A549 (cell line): ENCODE measurements at regions not wholly inside any gene's neighbourhood (a gene's known extent, or its start where the extent isn't known, plus 50 kb on each side); places are given as distances from the start of the nearest gene placed in this dataset.

Source experiments
- ATAC-seq, 2 experiments: fragments of 200-7000 bp in 1 of 2; fragments of >200 bp in 1 of 2; cut with Nextera tagmentation in 1 of 2; cut with Tn5 transposase in 1 of 2; 3 replicates each; pipeline versions ENCODE4 v1.8.0 to v1.9.1; 2018 to 2020; ENCODE audit warnings: mild to moderate bottlenecking in 1 of 2, moderate library complexity in 1 of 2
- CTCF ChIA-PET: fragments of 300-600 bp; sonication (Branson Sonifier 250); formaldehyde crosslinking; extraction: SDS; loops from one replicate; lab custom pipeline; 2021; ENCODE audit warnings: antibody characterized with exemption, inconsistent platforms; lab: Yijun Ruan, JAX
- POLR2A ChIA-PET: fragments of 350-600 bp; formaldehyde crosslinking; extraction: SDS; loops from one replicate; lab custom pipeline; 2021; ENCODE audit warnings: antibody characterized with exemption, inconsistent platforms; lab: Yijun Ruan, JAX
- DNase-seq, 2 experiments: peaks; one replicate each; pipeline versions ENCODE4 v3.0.0 to v3.0.0-alpha.2; 2011 to 2016; ENCODE audit warnings: low read depth in 1 of 2, low spot score in 1 of 2
- FAIRE-seq: peaks from 2 replicates; lab custom pipeline; 2011; peaks lifted over from hg19 to GRCh38; lab: Jason Lieb, UNC
- H3K27ac ChIP-seq, 2 experiments: fragments of >200 bp; sonication (Bioruptor Twin); formaldehyde crosslinking; 3 replicates each; pipeline ENCODE4 v1.5.1; 2016 to 2017
- H3K4me1 ChIP-seq: fragments of >200 bp; sonication (Bioruptor Twin); formaldehyde crosslinking; 3 replicates; pipeline ENCODE4 v1.6.1; 2016
- H3K4me2 ChIP-seq: fragments of >200 bp; sonication (Bioruptor Twin); formaldehyde crosslinking; 3 replicates; pipeline ENCODE4 v1.6.1; 2016
- H3K4me3 ChIP-seq: fragments of >200 bp; sonication (Bioruptor Twin); formaldehyde crosslinking; 3 replicates; pipeline ENCODE4 v1.5.1; 2016
- H3K9me3 ChIP-seq: fragments of >200 bp; sonication (Bioruptor Twin); formaldehyde crosslinking; 3 replicates; pipeline ENCODE4 v1.6.1; 2016
- CBX2 ChIP-seq: fragments of 200-600 bp; sonication (generic); IDR thresholded peaks from 2 replicates; pipeline ENCODE4 v1.6.1; 2016; ENCODE audit warnings: low read depth, mild to moderate bottlenecking, borderline replicate concordance
- CBX8 ChIP-seq: fragments of 200-600 bp; sonication (generic); IDR thresholded peaks from 2 replicates; pipeline ENCODE4 v1.6.1; 2016
- CEBPB ChIP-seq, 2 experiments: fragments of >200 bp in 1 of 2; sonication (Bioruptor Twin) in 1 of 2; formaldehyde crosslinking in 1 of 2; IDR thresholded peaks; 2 replicates each; pipeline ENCODE4 v1.6.1; 2012 to 2016
- CTCF ChIP-seq: fragments of >200 bp; sonication (Bioruptor Twin); formaldehyde crosslinking; IDR thresholded peaks from 3 replicates; pipeline ENCODE4 v1.5.1; 2016
- E2F6 ChIP-seq: IDR thresholded peaks from 2 replicates; pipeline ENCODE4 v1.6.1; 2012; ENCODE audit warnings: low read depth, borderline replicate concordance
- ELK1 ChIP-seq: fragments of 150-350 bp; IDR thresholded peaks from 2 replicates; pipeline ENCODE4 v1.6.1; 2014; ENCODE audit warnings: low read depth, mild to moderate bottlenecking, low read length
- EP300 ChIP-seq, 2 experiments: fragments of >200 bp; sonication (Bioruptor Twin); formaldehyde crosslinking; IDR thresholded peaks; 2 replicates in 1 of 2; 3 replicates in 1 of 2; pipeline ENCODE4 v1.6.1; 2016 to 2017
- GATA3 ChIP-seq: IDR thresholded peaks from 2 replicates; pipeline ENCODE4 v1.6.1; 2012; ENCODE audit warnings: borderline replicate concordance
- HDAC2 ChIP-seq: fragments of 200-600 bp; sonication (generic); IDR thresholded peaks from 2 replicates; pipeline ENCODE4 v1.6.1; 2016
- HEYL ChIP-seq: fragments of 250-450 bp; sonication (Bioruptor Pico); IDR thresholded peaks from 2 replicates; pipeline ENCODE4 v1.8.0; 2021; ENCODE audit warnings: mild to moderate bottlenecking, moderate library complexity
- HOXB13 ChIP-seq: fragments of 250-450 bp; sonication (Bioruptor Pico); IDR thresholded peaks from 2 replicates; pipeline ENCODE4 v1.5.0; 2020; ENCODE audit warnings: low read depth, mild to moderate bottlenecking, moderate library complexity
- KDM5A ChIP-seq: fragments of 200-600 bp; sonication (generic); IDR thresholded peaks from 2 replicates; pipeline ENCODE4 v1.6.1; 2016; ENCODE audit warnings: antibody characterized with exemption, mild to moderate bottlenecking
- MAZ ChIP-seq: fragments of 150-350 bp; IDR thresholded peaks from 2 replicates; pipeline ENCODE4 v1.6.1; 2014; ENCODE audit warnings: antibody characterized with exemption, low read depth, low read length, borderline replicate concordance
- NPAS2 ChIP-seq: fragments of 250-450 bp; sonication (Bioruptor Pico); IDR thresholded peaks from 2 replicates; pipeline ENCODE4 v1.8.0; 2022; ENCODE audit warnings: mild to moderate bottlenecking, moderate library complexity, borderline replicate concordance
- PBX3 ChIP-seq: IDR thresholded peaks from 2 replicates; pipeline ENCODE4 v1.6.1; 2012
- REST ChIP-seq: fragments of 200-600 bp; sonication (generic); IDR thresholded peaks from 2 replicates; pipeline ENCODE4 v1.6.1; 2016; ENCODE audit warnings: antibody characterized with exemption, mild to moderate bottlenecking, moderate library complexity
- RFX5 ChIP-seq: fragments of 450-650 bp; IDR thresholded peaks from 2 replicates; pipeline ENCODE4 v1.7.1; 2014; ENCODE audit warnings: antibody characterized with exemption, mild to moderate bottlenecking, moderate library complexity
- RNF2 ChIP-seq: fragments of 200-600 bp; sonication (generic); IDR thresholded peaks from 2 replicates; pipeline ENCODE4 v1.6.1; 2016; ENCODE audit warnings: low read depth, mild to moderate bottlenecking, antibody characterized with exemption, moderate library complexity, borderline replicate concordance
- SMC3 ChIP-seq: fragments of >200 bp; sonication (Bioruptor Twin); formaldehyde crosslinking; IDR thresholded peaks from 3 replicates; pipeline ENCODE4 v1.6.1; 2018; ENCODE audit warnings: inconsistent platforms
- TFCP2L1 ChIP-seq: fragments of 250-450 bp; sonication (Bioruptor Pico); IDR thresholded peaks from 2 replicates; pipeline ENCODE4 v1.5.0; 2021; ENCODE audit warnings: mild to moderate bottlenecking
- USF2 ChIP-seq: fragments of 450-650 bp; IDR thresholded peaks from 2 replicates; pipeline ENCODE4 v1.6.1; 2014; ENCODE audit warnings: antibody characterized with exemption
- ZNF302 ChIP-seq: fragments of 250-450 bp; sonication (Bioruptor Pico); IDR thresholded peaks from 2 replicates; pipeline ENCODE4 v1.9.0; 2021; ENCODE audit warnings: inconsistent platforms, mild to moderate bottlenecking, moderate library complexity
- ZSCAN20 ChIP-seq: fragments of 250-450 bp; sonication (Bioruptor Pico); IDR thresholded peaks from 2 replicates; pipeline ENCODE4 v1.8.0; 2022; ENCODE audit warnings: mild to moderate bottlenecking, moderate library complexity
- WGBS: methylation state at CpG from one replicate; pipeline ENCODE4 v1.1.6; 2017; ENCODE audit errors: missing lambda C conversion rate; 5-methylcytosine and 5-hydroxymethylcytosine counted together

GRCh38 chr6:11429577-11429976, 108.0 kb upstream of the TMEM170B start:
- Histone ChIP-seq H3K4me1 (peaks cover 91% of the 10 kb centered on the region), H3K4me3 (no peak overlapping the region), H3K4me2 (peak overlapping the region; percentile 49; the same call in 2 of the 3 replicates), H3K9me3 (no peaks in the 10 kb centered on the region)
- 43% methylated on average over 2 of the region's 2 CpGs for WGBS
- DNase-seq = no peak
- TF ChIP-seq PBX3 = no peak
- TF ChIP-seq HDAC2 = no peak
- TF ChIP-seq ZNF302 (CRISPR knock-in tag) = no peak
- no peak for TF ChIP-seq EP300 (IDR thresholded peaks at IDR 0.05)
- no peak for TF ChIP-seq SMC3
- TF ChIP-seq REST = no peak
- no peak for TF ChIP-seq CTCF
- no peak for TF ChIP-seq CEBPB (IDR thresholded peaks at IDR 0.05)
- TF ChIP-seq MAZ = no peak
- TF ChIP-seq, all 56 proteins: peak for 0
- POLR2A ChIA-PET = no interaction called here
- H3K27ac ChIP-seq = peak overlapping the region; percentile 76 to 86
- CTCF ChIA-PET = interaction anchor here (1.1 kb wide), 1 partner anchor 257 kb away, joined by 3 read pairs; no protein-coding TSS in a partner anchor
- ATAC-seq (no peak), FAIRE-seq (no peak)

GRCh38 chr6:11428895-11429294, 108.7 kb upstream of the TMEM170B start:
- ChIA-PET CTCF (interaction anchor here (1.0 to 1.1 kb wide), 3 partner anchors 67 to 256 kb away, joined by 3 read pairs; no protein-coding TSS in a partner anchor), POLR2A (interaction anchor here (1.0 kb wide), 1 partner anchor 196 kb away, joined by 3 read pairs; the partner anchor contains the start of gene NEDD9)
- H3K27ac ChIP-seq = peak overlapping the region; percentile 76 to 86
- H3K4me1 ChIP-seq = peaks cover 91% of the 10 kb centered on the region
- peak overlapping the region; percentile 49 for H3K4me2 ChIP-seq
- WGBS = 19% methylated on average over 2 of the region's 3 CpGs
- DNase-seq = peak in 1 of 2 experiments; percentile 51
- H3K9me3 ChIP-seq = no peaks in the 10 kb centered on the region
- no peak for FAIRE-seq
- peak in 1 of 2 experiments; percentile 57; a peak in 3 of 6 replicates for ATAC-seq
- TF ChIP-seq USF2 (no peak), GATA3 (no peak), HOXB13 (CRISPR knock-in tag) (0 out of 2 replicates have a peak, but pooled peaks have one; percentile 11)
- TF ChIP-seq, all 56 proteins: peak for 1
- no peak overlapping the region for H3K4me3 ChIP-seq

GRCh38 chr6:11428371-11428770, 109.2 kb upstream of the TMEM170B start:
- no peak for TF ChIP-seq ZSCAN20 (CRISPR knock-in tag)
- TF ChIP-seq E2F6 = no peak
- no peak for TF ChIP-seq TFCP2L1
- no peak for TF ChIP-seq KDM5A
- no peak for TF ChIP-seq RNF2
- TF ChIP-seq CBX2 = no peak
- TF ChIP-seq CBX8 = no peak
- TF ChIP-seq RFX5 = no peak
- no peak for TF ChIP-seq NPAS2
- no peak for TF ChIP-seq ELK1
- TF ChIP-seq HEYL = no peak
- FAIRE-seq (no peak), DNase-seq (no peak), ATAC-seq (peak in 1 of 2 experiments; percentile 19; a peak in 3 of 6 replicates)
- peaks cover 91% of the 10 kb centered on the region for H3K4me1 ChIP-seq
- no peak overlapping the region for H3K4me3 ChIP-seq
- whole genome bisulfite sequencing = 20% methylated on average over 2 of the region's 2 CpGs
- H3K27ac ChIP-seq = peak overlapping the region; percentile 76 to 86
- ChIA-PET CTCF (interaction anchor here (0.6 to 1.1 kb wide), 3 partner anchors 57 to 68 kb away, joined by 3 read pairs; no protein-coding TSS in a partner anchor), POLR2A (interaction anchor here (1.0 kb wide), 1 partner anchor 196 kb away, joined by 3 read pairs; the partner anchor contains the start of gene NEDD9)
- peak overlapping the region; percentile 49 for H3K4me2 ChIP-seq
- H3K9me3 ChIP-seq = no peaks in the 10 kb centered on the region
